ENCODE measurements at regions not wholly inside any gene's neighbourhood (a gene's known extent, or its start where the extent isn't known, plus 50 kb on each side); places are given as distances from the start of the nearest gene placed in this dataset.

DNA sequence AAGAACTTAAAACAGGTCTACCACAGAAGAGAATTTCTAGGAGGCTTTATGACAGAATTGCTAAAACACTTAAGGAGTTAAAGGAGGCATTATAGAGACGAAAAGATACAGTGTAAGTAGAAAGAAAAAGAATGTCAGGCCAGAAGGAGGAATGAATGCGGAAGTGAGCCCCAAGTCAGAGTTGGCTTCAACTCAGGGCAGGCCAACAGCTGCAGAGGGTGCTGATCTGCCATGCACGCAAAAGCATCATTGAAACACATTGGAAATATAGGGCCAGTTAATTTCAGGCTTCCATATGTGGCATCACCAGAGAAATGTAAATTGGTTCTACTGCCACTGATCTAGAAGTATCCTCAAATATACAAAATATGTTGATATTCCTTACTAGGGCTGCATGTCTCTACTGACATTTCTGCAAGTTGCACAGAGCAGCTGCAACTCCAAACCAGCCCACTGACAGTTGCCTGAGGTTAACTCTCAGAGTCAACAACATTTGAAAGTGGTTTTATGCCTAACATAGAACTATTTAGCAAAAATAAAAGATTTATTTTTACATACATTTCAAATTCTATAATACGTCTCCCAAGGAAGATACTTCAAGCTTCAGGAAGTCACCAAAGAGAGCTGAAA, 324.1 kb downstream of the C11orf87 start:
- no peak for DNase-seq (ENCODE audit: low read depth, low spot score)

DNA sequence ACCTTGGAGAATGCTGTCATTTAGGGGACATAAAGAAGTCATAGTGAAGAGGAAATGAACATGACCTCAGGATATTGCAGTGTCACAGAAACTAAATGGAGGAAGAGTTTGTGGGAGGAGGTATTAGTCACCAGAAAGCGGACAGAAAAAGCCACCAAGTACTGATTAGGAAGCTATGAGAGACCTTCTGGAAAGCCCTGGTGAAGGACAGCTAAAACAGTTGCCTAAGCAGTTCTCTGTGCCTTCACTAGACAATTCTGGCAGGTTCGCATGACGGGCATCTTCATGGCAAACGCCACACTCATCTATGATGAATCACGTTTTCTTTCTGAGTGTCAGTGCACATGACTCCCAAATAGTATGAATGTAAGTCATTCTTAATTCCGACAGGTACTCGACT, 325.8 kb downstream of the C11orf87 start:
- no peak for DNase-seq (ENCODE audit: low read depth, low spot score)

DNA sequence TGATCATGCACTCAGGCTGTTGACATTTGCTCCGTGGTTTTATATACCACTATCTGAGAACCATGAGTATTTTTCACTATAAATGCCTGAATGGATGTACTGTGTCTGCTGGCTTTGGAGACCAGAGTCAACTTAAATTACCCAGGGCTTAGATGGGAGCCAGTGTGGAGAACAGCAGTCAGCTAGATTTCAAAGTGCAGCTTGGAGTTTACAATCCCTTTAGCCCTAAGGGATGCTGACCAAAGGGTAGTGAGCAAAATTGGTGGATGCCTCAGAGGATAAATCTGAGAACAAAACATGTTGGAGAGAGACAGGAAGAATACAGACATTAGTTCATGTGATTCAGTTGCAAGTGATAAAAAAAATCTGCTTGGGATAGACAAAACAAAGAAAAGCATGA, 327.5 kb downstream of the C11orf87 start:
- DNase-seq (ENCODE audit: low read depth, low spot score), result no peak

- DNase-seq (ENCODE audit: low read depth, low spot score), result no peak
Observed at GRCh38 chr11:109750964-109751363, 329.0 kb downstream of the C11orf87 start.

- DNase-seq (ENCODE audit: low read depth, low spot score), result no peak
Observed at GRCh38 chr11:109752212-109752825, 330.3 kb downstream of the C11orf87 start.

DNA sequence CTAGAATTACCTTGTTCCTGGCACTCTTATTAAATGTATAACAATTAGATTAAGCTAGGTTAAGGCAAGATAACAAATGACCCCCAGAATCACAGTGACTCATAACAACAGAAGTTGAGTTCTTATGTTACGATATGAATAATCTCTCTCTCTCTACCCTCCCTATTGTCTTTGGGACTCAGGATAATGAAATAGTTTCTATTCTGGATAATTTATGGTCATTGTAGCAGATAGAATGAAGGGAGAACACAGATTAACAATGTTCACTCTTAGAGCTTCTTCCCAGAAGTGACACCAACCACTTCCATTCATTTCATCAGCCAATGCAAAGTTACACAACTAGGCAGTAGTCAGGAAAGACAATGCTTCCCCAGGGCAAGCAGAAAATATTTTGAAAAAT, 334.5 kb downstream of the C11orf87 start:
- no peak for DNase-seq (ENCODE audit: low read depth, low spot score)

- no peak for DNase-seq (ENCODE audit: low read depth, low spot score)
Observed at GRCh38 chr11:109756951-109757350, 335.0 kb downstream of the C11orf87 start.

DNA sequence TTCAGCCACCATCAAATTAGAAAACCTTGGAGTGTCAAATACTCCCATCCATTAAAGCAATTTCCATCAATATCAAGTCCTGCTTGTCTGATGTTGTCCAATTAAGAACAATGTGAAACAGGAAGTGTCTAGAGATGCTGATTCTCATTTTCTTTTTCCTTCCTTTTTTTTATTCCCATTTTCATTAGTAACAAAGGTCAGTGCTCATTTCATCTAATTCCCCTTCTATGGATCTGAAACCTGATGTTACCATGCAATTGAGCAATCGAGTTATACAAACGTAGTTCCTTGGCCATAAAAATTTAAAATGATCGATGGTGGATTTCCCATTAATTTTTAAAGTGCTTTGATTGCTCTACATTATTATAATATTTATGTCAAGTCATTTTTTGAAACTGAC, 330.6 kb upstream of the ZC3H12C start:
- DNase-seq (ENCODE audit: low read depth, low spot score), result no peak

DNA sequence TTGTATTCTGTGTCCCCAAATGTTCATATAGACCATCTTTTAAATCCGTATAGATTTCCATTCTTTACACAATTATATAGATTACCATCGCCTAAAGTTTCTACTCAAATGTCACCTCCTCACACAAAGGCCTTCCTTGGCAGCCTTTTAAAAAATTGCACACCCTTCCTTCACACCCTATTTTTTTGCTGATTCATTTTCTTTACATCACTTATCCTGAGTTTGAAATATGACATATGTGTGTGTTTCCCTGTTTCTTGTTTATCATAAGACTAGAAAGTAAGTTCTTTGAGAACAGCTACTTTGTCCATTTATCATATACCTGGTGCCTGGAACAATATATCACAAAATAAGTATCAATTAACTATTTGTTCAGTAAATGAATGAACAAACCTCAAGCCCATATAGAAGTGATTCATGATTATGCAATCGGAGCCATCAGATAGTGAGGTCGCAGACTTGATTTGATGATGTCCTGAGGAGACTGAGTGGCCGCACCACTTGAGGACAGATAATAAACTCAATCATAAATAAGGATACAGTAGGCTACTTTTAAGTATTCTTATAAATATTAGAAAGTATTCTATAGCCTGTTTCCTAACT, 327.4 kb upstream of the ZC3H12C start:
- DNase-seq (ENCODE audit: low read depth, low spot score), result no peak

DNA sequence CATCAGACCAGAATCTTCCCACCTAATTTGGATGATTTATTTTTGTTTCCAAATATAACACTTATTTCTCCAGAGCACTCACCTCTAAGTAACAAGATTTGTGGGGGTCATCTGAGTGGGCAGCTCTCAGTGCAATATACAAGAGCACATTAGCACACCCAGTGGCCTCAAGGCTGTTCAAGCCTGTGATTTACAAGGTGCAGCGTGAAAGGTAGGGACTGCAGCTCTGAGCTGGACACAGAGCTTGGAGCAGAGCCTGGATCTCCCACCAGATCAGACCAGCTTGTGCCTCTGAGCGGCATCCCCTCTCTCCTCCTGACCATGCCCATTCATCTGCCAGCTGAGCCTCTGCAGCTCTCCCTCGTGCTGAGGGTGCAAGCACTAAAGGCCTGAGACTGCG, 323.3 kb upstream of the ZC3H12C start:
- no peak for DNase-seq (ENCODE audit: low read depth, low spot score)

DNA sequence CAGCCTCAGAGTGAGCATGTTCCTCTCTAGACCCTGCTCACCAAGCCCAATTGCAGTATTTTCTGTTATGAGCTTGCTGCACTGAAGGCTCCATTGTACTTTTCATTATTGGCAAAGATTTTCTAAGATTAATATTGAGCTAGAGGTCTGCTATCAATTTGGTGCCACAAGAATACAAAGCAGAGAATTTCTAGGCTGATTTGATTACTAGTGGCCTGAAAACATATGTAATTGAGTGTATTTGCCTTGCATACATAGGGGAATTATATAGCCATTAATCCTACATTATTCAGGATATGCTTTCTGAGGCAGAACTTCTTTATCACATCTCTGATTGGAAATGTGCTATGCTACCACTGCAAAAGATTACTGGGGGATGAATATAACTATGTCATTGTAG, 322.9 kb upstream of the ZC3H12C start:
- DNase-seq (ENCODE audit: low read depth, low spot score), result no peak

DNA sequence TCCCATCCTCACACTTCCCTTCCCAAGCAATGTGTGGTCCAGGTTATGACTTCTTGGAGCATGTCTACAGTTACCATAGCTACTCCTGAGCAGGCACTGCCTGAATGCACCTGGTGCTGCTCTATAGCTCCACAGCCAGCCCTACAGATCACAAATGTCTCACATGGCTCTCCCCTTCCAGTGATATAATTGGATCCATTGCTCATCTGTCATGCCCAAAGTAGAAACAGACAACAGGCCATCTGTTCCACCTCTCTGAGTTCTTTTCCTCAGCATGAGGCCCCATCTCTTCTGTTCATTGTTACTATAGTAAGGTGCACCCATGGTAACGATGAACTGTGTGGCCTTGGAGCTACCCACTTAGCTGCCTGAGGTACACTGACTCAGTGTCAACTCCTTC, 320.3 kb upstream of the ZC3H12C start:
- no peak for DNase-seq (ENCODE audit: low read depth, low spot score)

DNA sequence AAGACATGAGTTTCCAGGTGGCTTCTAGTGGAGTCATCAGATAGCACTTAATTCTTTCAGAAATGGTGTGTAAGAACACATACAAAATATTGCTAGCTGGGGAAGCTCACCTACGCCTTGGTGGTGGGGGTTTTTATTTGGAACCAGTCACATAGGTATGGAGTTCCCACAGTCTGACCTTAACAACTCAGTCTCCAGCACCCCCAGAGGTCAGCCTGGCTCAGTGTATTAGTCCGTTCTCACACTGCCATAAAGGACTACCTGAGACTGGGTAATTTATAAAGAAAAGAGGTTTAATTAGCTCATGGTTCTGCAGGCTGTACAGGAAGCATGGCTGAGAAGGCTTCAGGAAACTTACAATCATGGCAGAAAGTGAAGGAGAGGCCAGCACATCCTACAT, 317.5 kb upstream of the ZC3H12C start:
- DNase-seq (ENCODE audit: low read depth, low spot score), result no peak

- DNase-seq (ENCODE audit: low read depth, low spot score), result peak; percentile 7
Observed at GRCh38 chr11:109783014-109783413, 310.2 kb upstream of the ZC3H12C start.

DNA sequence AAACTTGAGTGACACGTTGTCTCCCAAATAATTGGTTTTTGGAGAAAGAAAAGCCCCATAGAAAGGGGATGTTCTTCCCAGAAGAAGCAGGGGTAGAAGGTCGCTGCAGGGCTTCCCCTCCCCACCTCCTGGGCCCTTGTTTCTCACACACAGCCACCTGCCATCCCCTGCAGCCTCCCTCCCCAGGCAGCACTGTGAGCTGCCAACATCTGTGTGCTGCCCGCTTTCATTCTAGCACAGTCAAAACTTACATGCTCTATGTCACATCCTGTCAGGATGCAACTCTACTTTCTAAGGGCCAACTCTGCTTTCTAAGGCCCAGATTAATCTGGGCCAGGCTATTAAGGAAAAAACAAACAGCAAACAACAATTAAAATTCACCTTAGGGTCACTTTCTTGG, 309.4 kb upstream of the ZC3H12C start:
- peak; percentile 27 for DNase-seq (ENCODE audit: low read depth, low spot score)

- DNase-seq (ENCODE audit: low read depth, low spot score), result no peak
Observed at GRCh38 chr11:109784536-109784935, 308.7 kb upstream of the ZC3H12C start.

DNA sequence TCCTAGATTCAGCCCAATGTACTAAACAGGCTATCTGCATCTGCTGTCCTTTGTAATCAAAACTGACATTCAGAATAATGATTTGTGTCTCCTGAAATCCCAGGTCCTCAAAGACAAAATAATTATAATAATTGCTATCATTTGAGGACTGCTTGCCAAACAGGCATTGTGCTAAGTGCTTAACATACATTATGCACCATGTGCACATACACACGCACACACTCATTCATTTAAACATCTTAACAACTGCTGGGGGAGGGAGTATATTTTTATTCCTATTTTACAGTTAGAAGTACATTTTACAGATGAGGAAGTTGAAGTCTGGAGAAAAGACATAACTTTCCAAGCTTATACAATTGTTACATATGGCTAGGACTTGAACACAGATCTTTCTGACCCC, 308.0 kb upstream of the ZC3H12C start:
- DNase-seq (ENCODE audit: low read depth, low spot score), result no peak

DNA sequence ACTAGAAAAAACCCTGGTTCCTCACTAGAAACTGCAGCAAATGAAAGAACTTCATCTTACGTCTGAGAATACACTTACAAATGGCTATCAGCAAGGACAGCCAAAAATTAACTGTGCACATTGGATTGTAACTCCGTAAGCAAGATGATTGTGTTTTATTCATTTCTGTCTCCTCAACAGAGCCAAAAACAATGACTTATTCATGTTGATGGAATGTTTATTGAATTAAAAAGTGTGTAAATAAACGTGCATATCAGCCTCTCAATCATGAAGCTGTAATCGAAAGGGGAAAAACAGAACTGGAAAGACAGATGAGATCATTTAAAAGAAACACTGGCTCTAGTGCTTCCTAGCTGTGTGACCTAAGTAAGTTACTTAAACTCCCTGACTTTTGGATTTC, 307.5 kb upstream of the ZC3H12C start:
- no peak for DNase-seq (ENCODE audit: low read depth, low spot score)

DNA sequence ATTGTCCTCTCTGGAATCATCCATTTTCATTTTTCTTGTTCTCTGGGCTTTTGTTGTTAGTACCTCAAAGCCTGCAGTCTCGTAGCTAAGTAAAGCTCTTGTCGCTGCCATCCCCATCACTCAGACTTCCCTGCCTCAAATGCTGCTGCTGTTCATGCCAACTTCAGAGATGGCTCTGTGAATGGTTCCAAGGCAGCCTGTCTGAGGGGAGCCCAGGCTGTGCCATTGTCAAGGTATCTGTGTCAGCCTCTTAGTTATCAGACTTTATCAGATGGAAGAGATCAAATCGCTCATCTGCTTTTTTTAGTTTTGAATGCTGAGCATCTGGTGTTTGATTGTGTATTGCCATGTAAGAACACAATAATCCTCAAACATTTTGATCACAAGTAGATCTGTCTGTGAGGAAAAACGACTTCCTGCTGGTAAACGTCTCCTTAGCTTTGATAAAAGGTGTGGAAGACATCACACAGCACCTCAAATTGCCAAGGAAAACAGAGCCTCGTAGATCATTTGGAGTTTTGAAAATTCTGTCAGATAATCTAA, 304.2 kb upstream of the ZC3H12C start:
- DNase-seq (ENCODE audit: low read depth, low spot score), result no peak

DNA sequence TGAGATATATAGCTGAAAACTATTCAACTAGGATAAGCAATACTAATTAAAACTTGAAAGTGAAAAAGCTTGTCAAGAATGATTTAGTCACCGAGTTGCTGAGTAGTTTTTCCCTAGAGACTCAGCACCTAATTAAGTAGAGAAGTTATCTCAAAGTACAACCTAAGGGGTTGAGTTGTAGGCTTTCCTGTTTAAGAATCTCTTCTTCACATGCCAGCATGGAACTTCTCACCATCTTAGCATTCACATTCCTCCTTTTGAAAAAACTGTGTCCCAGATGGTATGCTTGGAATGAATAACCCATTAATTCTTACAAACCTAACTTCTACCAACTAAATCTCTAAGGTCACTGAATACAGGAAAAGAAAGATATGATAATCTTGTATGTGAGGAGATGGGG, 303.3 kb upstream of the ZC3H12C start:
- no peak for DNase-seq (ENCODE audit: low read depth, low spot score)

DNA sequence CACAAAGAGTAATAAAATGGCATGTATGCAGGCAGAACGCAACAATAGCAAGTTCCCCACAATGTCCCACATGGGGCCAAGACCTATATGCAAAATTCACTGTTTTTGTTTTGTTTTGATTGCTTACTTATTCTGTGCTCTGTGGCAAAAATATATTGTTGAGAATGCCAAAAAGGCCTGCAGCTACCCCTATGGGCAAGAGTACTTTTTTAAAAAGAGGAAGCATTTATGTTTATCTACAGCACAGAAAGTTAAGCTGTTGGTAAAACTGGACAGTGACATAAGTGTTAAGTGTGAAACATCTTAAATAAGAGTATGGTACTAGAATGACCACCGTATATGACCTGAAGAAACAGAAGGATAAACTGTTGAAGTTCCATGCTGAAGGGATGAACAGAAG, 301.9 kb upstream of the ZC3H12C start:
- no peak for DNase-seq (ENCODE audit: low read depth, low spot score)

- no peak for DNase-seq (ENCODE audit: low read depth, low spot score)
Observed at GRCh38 chr11:109794501-109794900, 298.7 kb upstream of the ZC3H12C start.

GRCh38 chr11:109795234-109795633, 298.0 kb upstream of the ZC3H12C start:
- no peak for DNase-seq (ENCODE audit: low read depth, low spot score)
